Activated CD4-positive, alpha-beta T cell treated with anti-CD3 and anti-CD28 coated beads, Interleukin-10, Interleukin-2, amounts not matched to agents 100 ng/mL and 50 ng/mL, durations not matched to agents 16 hours and 8 hours (primary cell): ENCODE measurements at regions not wholly inside any gene's neighbourhood (a gene's known extent, or its start where the extent isn't known, plus 50 kb on each side); places are given as distances from the start of the nearest gene placed in this dataset.
"Not testable (repeated sequence)": the region's sequence is repeated elsewhere in the genome, so short reads cannot be mapped to it uniquely, and the experiment has no call there.

ENCODE experiments used
- DNase-seq: peaks from one replicate; pipeline ENCODE4 v3.0.0-alpha.2; 2020

- no peak for DNase-seq
Observed at GRCh38 chr21:23939369-23940065, 1667.8 kb downstream of the MRPL39 start.

- no peak for DNase-seq
Observed at GRCh38 chr21:23936991-23937390, 1670.3 kb downstream of the MRPL39 start.

- no peak for DNase-seq
Observed at GRCh38 chr21:23936224-23936623, 1671.1 kb downstream of the MRPL39 start.

GRCh38 chr21:23930565-23930964 lies 1676.7 kb downstream of the MRPL39 start:
- DNase-seq, result no peak

- not testable (repeated sequence) for DNase-seq
Observed at GRCh38 chr21:23926430-23926829, 1680.9 kb downstream of the MRPL39 start.

- DNase-seq, result peak; percentile 4
Observed at GRCh38 chr21:23921670-23922418, 1685.4 kb downstream of the MRPL39 start.

GRCh38 chr21:23900727-23901126 lies 1706.6 kb downstream of the MRPL39 start:
- no peak for DNase-seq

GRCh38 chr21:23899561-23899960 lies 1707.7 kb downstream of the MRPL39 start:
- no peak for DNase-seq

GRCh38 chr21:23890652-23891051 lies 1716.6 kb downstream of the MRPL39 start:
- no peak for DNase-seq

GRCh38 chr21:23887725-23888306 lies 1719.5 kb downstream of the MRPL39 start:
- peak; percentile 31 for DNase-seq

GRCh38 chr21:23886828-23887724 lies 1720.2 kb downstream of the MRPL39 start:
- DNase-seq, result no peak

- no peak for DNase-seq
Observed at GRCh38 chr21:23881783-23882182, 1725.5 kb downstream of the MRPL39 start.

- DNase-seq, result no peak
Observed at GRCh38 chr21:23876925-23877558, 1730.2 kb downstream of the MRPL39 start.

GRCh38 chr21:23874271-23874670 lies 1733.0 kb downstream of the MRPL39 start:
- no peak for DNase-seq

- no peak for DNase-seq
Observed at GRCh38 chr21:23861911-23862504, 1745.3 kb downstream of the MRPL39 start.

GRCh38 chr21:23858878-23859277 lies 1748.4 kb downstream of the MRPL39 start:
- DNase-seq, result no peak

- peak; percentile 27 for DNase-seq
Observed at GRCh38 chr21:23853796-23854379, 1753.4 kb downstream of the MRPL39 start.

GRCh38 chr21:23837564-23837963 lies 1769.7 kb downstream of the MRPL39 start:
- no peak for DNase-seq

- DNase-seq, result no peak
Observed at GRCh38 chr21:23822760-23823159, 1784.5 kb downstream of the MRPL39 start.

GRCh38 chr21:23817337-23817736 lies 1789.9 kb downstream of the MRPL39 start:
- DNase-seq, result no peak

GRCh38 chr21:23812485-23812884 lies 1794.8 kb downstream of the MRPL39 start:
- DNase-seq, result no peak

- DNase-seq, result no peak
Observed at GRCh38 chr21:23811805-23812204, 1795.5 kb downstream of the MRPL39 start.
